H9 (cell line): ENCODE measurements at regions not wholly inside any gene's neighbourhood (a gene's known extent, or its start where the extent isn't known, plus 50 kb on each side); places are given as distances from the start of the nearest gene placed in this dataset.

Source experiments
- DNase-seq: peaks from one replicate; pipeline ENCODE4 v3.0.0-alpha.2; 2017
- H2AFZ ChIP-seq: one replicate; pipeline ENCODE4 v1.6.1; 2013; ENCODE audit warnings: mild to moderate bottlenecking, low read length, control low read depth, moderate library complexity
- H2AK5ac ChIP-seq: 2 replicates; pipeline ENCODE4 v1.6.1; 2013; ENCODE audit warnings: low read length, control low read depth, mixed read lengths; ENCODE audit not compliant: insufficient read length
- H2BK120ac ChIP-seq: one replicate; pipeline ENCODE4 v1.6.1; 2013; ENCODE audit warnings: low read depth, mild to moderate bottlenecking, low read length, control low read depth, inconsistent platforms; ENCODE audit not compliant: poor library complexity, severe bottlenecking
- H2BK12ac ChIP-seq: 2 replicates; pipeline ENCODE4 v1.6.1; 2013; ENCODE audit warnings: low read length, control low read depth, mixed read lengths, low read depth; ENCODE audit not compliant: insufficient read length
- H2BK15ac ChIP-seq: 2 replicates; pipeline ENCODE4 v1.6.1; 2013; ENCODE audit warnings: low read depth, low read length, control low read depth
- H2BK20ac ChIP-seq: one replicate; pipeline ENCODE4 v1.6.1; 2013; ENCODE audit warnings: low read depth, mild to moderate bottlenecking, low read length, control low read depth, inconsistent platforms; ENCODE audit not compliant: poor library complexity, severe bottlenecking
- H2BK5ac ChIP-seq: 2 replicates; pipeline ENCODE4 v1.6.1; 2013; ENCODE audit warnings: low read length, control low read depth, mixed read lengths; ENCODE audit not compliant: insufficient read length
- H3K14ac ChIP-seq: 2 replicates; pipeline ENCODE4 v1.6.1; 2013; ENCODE audit warnings: low read length, control low read depth; ENCODE audit not compliant: insufficient read depth
- H3K18ac ChIP-seq: 2 replicates; pipeline ENCODE4 v1.6.1; 2013; ENCODE audit warnings: low read depth, mild to moderate bottlenecking, mixed read lengths, low read length, control low read depth; ENCODE audit not compliant: insufficient read length
- H3K23ac ChIP-seq: 2 replicates; pipeline ENCODE4 v1.6.1; 2013; ENCODE audit warnings: low read length, control low read depth, mixed read lengths, low read depth; ENCODE audit not compliant: insufficient read length
- H3K23me2 ChIP-seq: 2 replicates; pipeline ENCODE4 v1.6.1; 2013; ENCODE audit warnings: low read depth, mild to moderate bottlenecking, mixed read lengths, low read length, control low read depth; ENCODE audit not compliant: insufficient read length, poor library complexity, severe bottlenecking
- H3K27ac ChIP-seq: 2 replicates; pipeline ENCODE4 v1.5.1; 2013; ENCODE audit warnings: low read length, control low read depth, mixed read lengths, low read depth; ENCODE audit not compliant: insufficient read length
- H3K27me3 ChIP-seq: 2 replicates; pipeline ENCODE4 v1.6.1; 2013; ENCODE audit warnings: low read length, control low read depth, inconsistent platforms; ENCODE audit not compliant: insufficient read depth
- H3K4ac ChIP-seq: 2 replicates; pipeline ENCODE4 v1.6.1; 2013; ENCODE audit warnings: low read depth, mild to moderate bottlenecking, control low read depth, inconsistent platforms, low read length, moderate library complexity
- H3K4me1 ChIP-seq: 2 replicates; pipeline ENCODE4 v1.6.1; 2013; ENCODE audit warnings: low read length, control low read depth, inconsistent platforms; ENCODE audit not compliant: insufficient read depth
- H3K4me2 ChIP-seq: 2 replicates; pipeline ENCODE4 v1.6.1; 2013; ENCODE audit warnings: low read length, control low read depth, mixed read lengths; ENCODE audit not compliant: insufficient read length, insufficient read depth
- H3K56ac ChIP-seq: 2 replicates; pipeline ENCODE4 v1.6.1; 2013; ENCODE audit warnings: low read depth, mild to moderate bottlenecking, mixed read lengths, low read length, control low read depth; ENCODE audit not compliant: insufficient read length
- H3K79me1 ChIP-seq: 2 replicates; pipeline ENCODE4 v1.6.1; 2013; ENCODE audit warnings: low read depth, mild to moderate bottlenecking, moderate library complexity, low read length, control low read depth, inconsistent platforms; ENCODE audit not compliant: insufficient read depth, poor library complexity, severe bottlenecking
- H3K79me2 ChIP-seq: 2 replicates; pipeline ENCODE4 v1.6.1; 2013; ENCODE audit warnings: low read length, control low read depth, inconsistent platforms; ENCODE audit not compliant: insufficient read depth
- H3K9ac ChIP-seq: 2 replicates; pipeline ENCODE4 v1.6.1; 2013; ENCODE audit warnings: low read length, control low read depth, mixed read lengths; ENCODE audit not compliant: insufficient read length; ENCODE audit errors: extremely low read depth
- H3K9me3 ChIP-seq: one replicate; pipeline ENCODE4 v1.6.1; 2013; ENCODE audit warnings: low read depth, low read length, inconsistent platforms; ENCODE audit not compliant: control insufficient read depth
- H3T11ph ChIP-seq: one replicate; pipeline ENCODE4 v1.6.1; 2013; ENCODE audit warnings: mild to moderate bottlenecking, low read length, control low read depth, inconsistent platforms
- H4K20me1 ChIP-seq: one replicate; pipeline ENCODE4 v1.6.1; 2013; ENCODE audit not compliant: control insufficient read depth, insufficient read length, insufficient read depth
- H4K5ac ChIP-seq: 2 replicates; pipeline ENCODE4 v1.6.1; 2013; ENCODE audit warnings: low read depth, mild to moderate bottlenecking, mixed read lengths, low read length, control low read depth; ENCODE audit not compliant: insufficient read length
- H4K8ac ChIP-seq: replicated peaks from 2 replicates; pipeline ENCODE4 v1.6.1; 2013; ENCODE audit warnings: low read length, control low read depth, mixed read lengths, low read depth; ENCODE audit not compliant: insufficient read length
- H4K91ac ChIP-seq: 2 replicates; pipeline ENCODE4 v1.6.1; 2013; ENCODE audit warnings: low read depth, mild to moderate bottlenecking, moderate library complexity, mixed read lengths, low read length, control low read depth; ENCODE audit not compliant: insufficient read length
- H3K27ac Mint-ChIP-seq, 3 experiments: 2 replicates in 2 of 3; 3 replicates in 1 of 3; pipeline ENCODE4 v1.8.0; 2020 to 2021; ENCODE audit warnings: mixed read lengths in 3 of 3, mild to moderate bottlenecking in 1 of 3, moderate library complexity in 1 of 3
- H3K27me3 Mint-ChIP-seq: 2 replicates; pipeline ENCODE4 v1.8.0; 2021; ENCODE audit warnings: low read depth, mild to moderate bottlenecking, moderate library complexity, mixed read lengths
- H3K36me3 Mint-ChIP-seq, 3 experiments: 2 replicates in 2 of 3; 3 replicates in 1 of 3; pipeline ENCODE4 v1.8.0; 2020 to 2021; ENCODE audit warnings: low read depth in 3 of 3, mixed read lengths in 3 of 3; ENCODE audit not compliant: insufficient read depth in 1 of 3
- H3K4me1 Mint-ChIP-seq, 2 experiments: 2 replicates each; pipeline ENCODE4 v1.8.0; 2020; ENCODE audit warnings: mixed read lengths in 2 of 2
- H3K4me3 Mint-ChIP-seq, 2 experiments: 2 replicates in 1 of 2; 3 replicates in 1 of 2; pipeline ENCODE4 v1.8.0; 2020 to 2021; ENCODE audit warnings: mild to moderate bottlenecking in 2 of 2, mixed read lengths in 2 of 2, moderate library complexity in 1 of 2
- H3K9me3 Mint-ChIP-seq, 2 experiments: 2 replicates in 1 of 2; 3 replicates in 1 of 2; pipeline ENCODE4 v1.8.0; 2020; ENCODE audit warnings: mild to moderate bottlenecking in 2 of 2, mixed read lengths in 2 of 2, moderate library complexity in 1 of 2
- WGBS: extraction: QIAGEN DNeasy Blood & Tissue Kit; methylation state at CpG from one replicate; pipeline ENCODE4 v1.1.7; 2013; ENCODE audit warnings: missing lambda C conversion rate, low lambda C conversion rate, mixed read lengths; ENCODE audit not compliant: insufficient read length; ENCODE audit errors: extremely low coverage; 5-methylcytosine and 5-hydroxymethylcytosine counted together
- TF ChIP-seq, protein P1 (sequence below): fragments of 200-600 bp; sonication (generic); conservative IDR thresholded peaks from 3 replicates; pipeline ENCODE4 v1.8.0; 2021; ENCODE audit warnings: antibody characterized with exemption, mild to moderate bottlenecking

DNA sequence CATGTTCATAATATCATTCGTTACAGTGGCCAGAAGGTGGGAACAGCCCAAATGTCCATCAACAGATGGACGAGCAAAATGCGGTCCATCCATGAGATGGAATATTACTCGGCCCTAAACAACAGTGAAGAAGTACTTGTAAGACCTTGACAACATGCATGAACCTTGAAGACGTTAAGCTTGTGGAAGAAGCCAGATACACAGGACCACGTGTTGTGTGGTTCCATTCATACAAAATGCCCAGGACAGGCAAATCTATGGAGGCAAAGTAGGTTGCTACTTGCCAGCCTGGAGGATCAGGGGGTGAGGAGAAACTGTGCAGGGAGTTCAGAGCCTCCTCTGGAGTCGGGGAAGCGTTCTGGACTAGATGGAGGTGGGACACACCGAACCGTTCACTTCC is 207.1 kb downstream of the ERMARD start:
- Histone ChIP-seq H3T11ph (no peak overlapping the region), H3K23ac (no peak overlapping the region), H4K20me1 (no peaks in the 10 kb centered on the region), H3K4me2 (no peak overlapping the region), H3K4me1 (no peaks in the 10 kb centered on the region), H3K14ac (no peak overlapping the region), H4K8ac (no peak overlapping the region), H3K18ac (no peak overlapping the region), H3K27ac (no peak overlapping the region), H2BK15ac (no peak overlapping the region), H2AK5ac (no peak overlapping the region), H4K5ac (no peak overlapping the region), H3K9me3 (no peaks in the 10 kb centered on the region), H3K79me2 (no peaks in the 10 kb centered on the region), H3K56ac (no peak overlapping the region), H2BK12ac (no peak overlapping the region), H3K4ac (no peak overlapping the region), H3K79me1 (no peaks in the 10 kb centered on the region), H2BK120ac (no peak overlapping the region), H2BK20ac (no peak overlapping the region), H2BK5ac (no peak overlapping the region), H3K27me3 (no peaks in the 10 kb centered on the region; the same call in 1 of the 2 replicates), H2AFZ (no peak overlapping the region), H4K91ac (no peak overlapping the region), H3K9ac (no peak overlapping the region), H3K23me2 (peaks cover 3% of the 10 kb centered on the region)
- Mint-ChIP-seq H3K27me3 (peaks cover 18% of the 10 kb centered on the region), H3K4me3 (no peak overlapping the region), H3K27ac (no peak overlapping the region), H3K4me1 (peaks cover 11 to 17% of the 10 kb centered on the region in 2 experiments), H3K9me3 (peaks cover 3 to 7% of the 10 kb centered on the region in 2 experiments; a peak in 4 of 5 replicates), H3K36me3 (0 out of 7 replicates have a peak, but pooled peaks cover 0 to 2% (median 0%) of the 10 kb centered on the region in 3 experiments)
- TF ChIP-seq, protein P1, sequence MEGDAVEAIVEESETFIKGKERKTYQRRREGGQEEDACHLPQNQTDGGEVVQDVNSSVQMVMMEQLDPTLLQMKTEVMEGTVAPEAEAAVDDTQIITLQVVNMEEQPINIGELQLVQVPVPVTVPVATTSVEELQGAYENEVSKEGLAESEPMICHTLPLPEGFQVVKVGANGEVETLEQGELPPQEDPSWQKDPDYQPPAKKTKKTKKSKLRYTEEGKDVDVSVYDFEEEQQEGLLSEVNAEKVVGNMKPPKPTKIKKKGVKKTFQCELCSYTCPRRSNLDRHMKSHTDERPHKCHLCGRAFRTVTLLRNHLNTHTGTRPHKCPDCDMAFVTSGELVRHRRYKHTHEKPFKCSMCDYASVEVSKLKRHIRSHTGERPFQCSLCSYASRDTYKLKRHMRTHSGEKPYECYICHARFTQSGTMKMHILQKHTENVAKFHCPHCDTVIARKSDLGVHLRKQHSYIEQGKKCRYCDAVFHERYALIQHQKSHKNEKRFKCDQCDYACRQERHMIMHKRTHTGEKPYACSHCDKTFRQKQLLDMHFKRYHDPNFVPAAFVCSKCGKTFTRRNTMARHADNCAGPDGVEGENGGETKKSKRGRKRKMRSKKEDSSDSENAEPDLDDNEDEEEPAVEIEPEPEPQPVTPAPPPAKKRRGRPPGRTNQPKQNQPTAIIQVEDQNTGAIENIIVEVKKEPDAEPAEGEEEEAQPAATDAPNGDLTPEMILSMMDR: no peak
- no CpG with 5 or more reads among the region's 10 CpGs for WGBS
- no peak for DNase-seq
